ENCODE measurements at regions not wholly inside any gene's neighbourhood (a gene's known extent, or its start where the extent isn't known, plus 50 kb on each side); places are given as distances from the start of the nearest gene placed in this dataset.

GRCh38 chr22:48334971-48335370, 1492.7 kb downstream of the BRD1 start:
- no peak for DNase-seq (ENCODE audit: low spot score)

GRCh38 chr22:48333816-48334735, 1493.6 kb downstream of the BRD1 start:
- DNase-seq (ENCODE audit: low spot score) = peak; percentile 35

- DNase-seq (ENCODE audit: low spot score) = peak; percentile 84
These were observed 1494.3 kb downstream of the BRD1 start for GRCh38 chr22:48333323-48333763.

GRCh38 chr22:48332438-48333322, 1495.0 kb downstream of the BRD1 start:
- DNase-seq (ENCODE audit: low spot score) = no peak

- DNase-seq (ENCODE audit: low spot score) = no peak
These were observed 1495.9 kb downstream of the BRD1 start for GRCh38 chr22:48331691-48332220.

GRCh38 chr22:48331266-48331665, 1496.4 kb downstream of the BRD1 start:
- no peak for DNase-seq (ENCODE audit: low spot score)

GRCh38 chr22:48327721-48328120, 1500.0 kb downstream of the BRD1 start:
- DNase-seq (ENCODE audit: low spot score) = no peak

GRCh38 chr22:48323746-48324145, 1503.9 kb downstream of the BRD1 start:
- no peak for DNase-seq (ENCODE audit: low spot score)

- DNase-seq (ENCODE audit: low spot score) = no peak
These were observed 1504.8 kb downstream of the BRD1 start for GRCh38 chr22:48322907-48323306.

- no peak for DNase-seq (ENCODE audit: low spot score)
These were observed 1505.6 kb downstream of the BRD1 start for GRCh38 chr22:48321986-48322545.

GRCh38 chr22:48320683-48321451, 1506.8 kb downstream of the BRD1 start:
- no peak for DNase-seq (ENCODE audit: low spot score)

- no peak for DNase-seq (ENCODE audit: low spot score)
These were observed 1507.5 kb downstream of the BRD1 start for GRCh38 chr22:48320048-48320682.

- DNase-seq (ENCODE audit: low spot score) = no peak
These were observed 1508.2 kb downstream of the BRD1 start for GRCh38 chr22:48319321-48320047.

- no peak for DNase-seq (ENCODE audit: low spot score)
These were observed 1508.9 kb downstream of the BRD1 start for GRCh38 chr22:48318575-48319320.

GRCh38 chr22:48318173-48318572, 1509.5 kb downstream of the BRD1 start:
- no peak for DNase-seq (ENCODE audit: low spot score)

GRCh38 chr22:48316257-48317250, 1511.1 kb downstream of the BRD1 start:
- DNase-seq (ENCODE audit: low spot score) = no peak

- no peak for DNase-seq (ENCODE audit: low spot score)
These were observed 1512.0 kb downstream of the BRD1 start for GRCh38 chr22:48315439-48316256.

Data from putamen (tissue), 1 donor.